ENCODE measurements at regions not wholly inside any gene's neighbourhood (a gene's known extent, or its start where the extent isn't known, plus 50 kb on each side); places are given as distances from the start of the nearest gene placed in this dataset.

GRCh38 chr6:164906766-164907165 is 402.6 kb downstream of the C6orf118 start:
- no peak for TF ChIP-seq CTCF (IDR thresholded peaks at IDR 0.05)

- TF ChIP-seq CTCF (IDR thresholded peaks at IDR 0.05) = no peak
Observed at GRCh38 chr6:164905311-164905710, 404.1 kb downstream of the C6orf118 start.

GRCh38 chr6:164898412-164898811 is 411.0 kb downstream of the C6orf118 start:
- TF ChIP-seq CTCF (IDR thresholded peaks at IDR 0.05) = no peak

- peak; percentile 36; the same call in 1 of the 2 replicates for TF ChIP-seq CTCF (IDR thresholded peaks at IDR 0.05)
Observed at GRCh38 chr6:164897523-164898235, 411.7 kb downstream of the C6orf118 start.

- no peak for TF ChIP-seq CTCF (IDR thresholded peaks at IDR 0.05)
Observed at GRCh38 chr6:164889980-164890379, 419.4 kb downstream of the C6orf118 start.

- TF ChIP-seq CTCF (IDR thresholded peaks at IDR 0.05) = no peak
Observed at GRCh38 chr6:164887660-164888059, 421.7 kb downstream of the C6orf118 start.

- TF ChIP-seq CTCF (IDR thresholded peaks at IDR 0.05) = no peak
Observed at GRCh38 chr6:164882236-164882635, 427.2 kb downstream of the C6orf118 start.

- TF ChIP-seq CTCF (IDR thresholded peaks at IDR 0.05) = no peak
Observed at GRCh38 chr6:164871783-164872182, 437.6 kb downstream of the C6orf118 start.
